ENCODE measurements at regions not wholly inside any gene's neighbourhood (a gene's known extent, or its start where the extent isn't known, plus 50 kb on each side); places are given as distances from the start of the nearest gene placed in this dataset.

DNA sequence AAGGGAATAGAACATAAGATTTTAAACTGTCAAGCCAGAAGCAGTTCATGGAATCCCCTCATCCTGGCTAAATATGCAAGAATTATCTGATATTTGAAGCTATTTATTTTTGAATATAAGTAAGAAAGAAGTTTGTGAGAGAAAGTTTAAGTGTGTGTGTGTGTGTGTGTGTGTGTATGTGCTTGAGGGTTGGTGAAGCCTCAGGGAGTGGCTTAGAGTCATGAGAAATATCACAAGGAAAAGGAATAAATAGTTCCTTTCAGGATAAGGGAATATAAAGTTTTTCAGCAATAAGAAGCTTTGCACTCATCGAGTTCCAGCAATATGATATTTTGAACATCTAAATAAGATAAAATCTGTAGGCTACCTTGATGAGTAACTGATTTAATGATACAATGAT, 359.6 kb downstream of the MEIS1 start:
- CTCF ChIA-PET: no interaction called here
- POLR2A ChIA-PET: no interaction called here
- TF ChIP-seq L3MBTL2 (conservative IDR thresholded peaks at IDR 0.05): no peak
- TF ChIP-seq HDGF (IDR thresholded peaks at IDR 0.05; ENCODE audit: borderline replicate concordance): no peak
- no peak for TF ChIP-seq ELF4 (IDR thresholded peaks at IDR 0.05)
- no peak for TF ChIP-seq NFRKB (IDR thresholded peaks at IDR 0.05)
- TF ChIP-seq LEF1 (IDR thresholded peaks at IDR 0.05; ENCODE audit: borderline replicate concordance): no peak
- no peak for TF ChIP-seq ZNF384 (IDR thresholded peaks at IDR 0.05)
- TF ChIP-seq FOXK2 (IDR thresholded peaks at IDR 0.05): no peak
- no peak for TF ChIP-seq TARDBP (IDR thresholded peaks at IDR 0.05)
- TF ChIP-seq, protein P1, sequence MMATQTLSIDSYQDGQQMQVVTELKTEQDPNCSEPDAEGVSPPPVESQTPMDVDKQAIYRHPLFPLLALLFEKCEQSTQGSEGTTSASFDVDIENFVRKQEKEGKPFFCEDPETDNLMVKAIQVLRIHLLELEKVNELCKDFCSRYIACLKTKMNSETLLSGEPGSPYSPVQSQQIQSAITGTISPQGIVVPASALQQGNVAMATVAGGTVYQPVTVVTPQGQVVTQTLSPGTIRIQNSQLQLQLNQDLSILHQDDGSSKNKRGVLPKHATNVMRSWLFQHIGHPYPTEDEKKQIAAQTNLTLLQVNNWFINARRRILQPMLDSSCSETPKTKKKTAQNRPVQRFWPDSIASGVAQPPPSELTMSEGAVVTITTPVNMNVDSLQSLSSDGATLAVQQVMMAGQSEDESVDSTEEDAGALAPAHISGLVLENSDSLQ (IDR thresholded peaks at IDR 0.05): no peak
- TF ChIP-seq CTBP1 (IDR thresholded peaks at IDR 0.05; ENCODE audit: borderline replicate concordance): no peak
- no peak for DNase-seq (ENCODE audit: extremely low spot score)

DNA sequence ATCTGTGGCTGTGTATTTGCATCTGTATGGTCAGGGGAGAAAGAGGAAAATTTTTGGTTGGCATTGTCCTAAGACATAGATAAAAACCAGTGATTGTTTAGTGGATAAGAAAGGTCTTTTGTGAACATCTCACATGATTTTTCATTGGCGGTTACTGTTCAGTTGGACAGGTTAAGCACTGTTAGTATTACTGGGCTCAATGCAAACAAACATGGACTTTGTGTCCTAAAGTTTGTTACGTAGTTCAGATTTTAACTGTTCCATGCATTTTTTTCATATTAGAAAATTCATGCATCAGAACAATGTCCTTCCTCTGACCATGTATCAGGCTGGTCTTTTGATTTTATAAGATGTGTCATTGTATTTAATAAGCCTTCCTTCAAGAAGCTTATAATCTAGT, 368.0 kb downstream of the MEIS1 start:
- TF ChIP-seq, protein P1 (IDR thresholded peaks at IDR 0.05): no peak
- TF ChIP-seq ELF4 (IDR thresholded peaks at IDR 0.05): no peak
- TF ChIP-seq SUZ12 (IDR thresholded peaks at IDR 0.05): no peak
- no peak for TF ChIP-seq CTBP1 (IDR thresholded peaks at IDR 0.05; ENCODE audit: borderline replicate concordance)
- TF ChIP-seq FOXA1 (IDR thresholded peaks at IDR 0.05): no peak
- TF ChIP-seq SP1 (IDR thresholded peaks at IDR 0.05): no peak
- TF ChIP-seq NFRKB (IDR thresholded peaks at IDR 0.05): no peak
- TF ChIP-seq ZNF384 (IDR thresholded peaks at IDR 0.05): no peak
- TF ChIP-seq ARNT (IDR thresholded peaks at IDR 0.05): no peak
- no peak for TF ChIP-seq TARDBP (IDR thresholded peaks at IDR 0.05)
- TF ChIP-seq L3MBTL2 (conservative IDR thresholded peaks at IDR 0.05): no peak
- TF ChIP-seq FOXM1 (IDR thresholded peaks at IDR 0.05; ENCODE audit: borderline replicate concordance): no peak
- TF ChIP-seq HDGF (IDR thresholded peaks at IDR 0.05; ENCODE audit: borderline replicate concordance): no peak
- TF ChIP-seq BHLHE40 (IDR thresholded peaks at IDR 0.05; ENCODE audit: borderline replicate concordance): no peak
- no peak for TF ChIP-seq FOXK2 (IDR thresholded peaks at IDR 0.05)
- no peak for TF ChIP-seq LEF1 (IDR thresholded peaks at IDR 0.05; ENCODE audit: borderline replicate concordance)
- CTCF ChIA-PET: no interaction called here
- no peak for DNase-seq (ENCODE audit: extremely low spot score)
- POLR2A ChIA-PET: no interaction called here

DNA sequence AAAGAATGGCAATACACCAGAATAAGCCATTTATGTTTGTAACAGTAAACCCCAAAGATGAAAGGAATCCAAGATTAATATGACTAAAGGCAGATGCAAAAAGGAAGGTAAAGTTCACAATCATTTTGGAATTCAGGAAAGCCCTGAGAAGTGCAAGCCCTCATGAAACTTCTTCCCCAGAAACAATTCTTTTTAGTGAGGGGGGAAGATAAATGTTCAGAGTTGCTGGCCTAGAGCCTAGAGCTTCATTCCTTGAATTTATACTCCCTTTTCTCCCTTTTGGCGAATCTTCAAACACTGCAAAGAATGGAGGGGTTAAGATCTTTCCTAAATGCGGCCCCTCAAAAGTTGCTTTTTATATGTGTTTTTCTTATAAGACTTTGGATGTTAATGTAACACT, 368.8 kb downstream of the MEIS1 start:
- DNase-seq (ENCODE audit: extremely low spot score): no peak
- POLR2A ChIA-PET: no interaction called here
- TF ChIP-seq FOXM1 (IDR thresholded peaks at IDR 0.05; ENCODE audit: borderline replicate concordance) (no peak), NFRKB (IDR thresholded peaks at IDR 0.05) (no peak), SUZ12 (IDR thresholded peaks at IDR 0.05) (no peak), FOXK2 (IDR thresholded peaks at IDR 0.05) (no peak), SP1 (IDR thresholded peaks at IDR 0.05) (no peak)
- CTCF ChIA-PET: no interaction called here

DNA sequence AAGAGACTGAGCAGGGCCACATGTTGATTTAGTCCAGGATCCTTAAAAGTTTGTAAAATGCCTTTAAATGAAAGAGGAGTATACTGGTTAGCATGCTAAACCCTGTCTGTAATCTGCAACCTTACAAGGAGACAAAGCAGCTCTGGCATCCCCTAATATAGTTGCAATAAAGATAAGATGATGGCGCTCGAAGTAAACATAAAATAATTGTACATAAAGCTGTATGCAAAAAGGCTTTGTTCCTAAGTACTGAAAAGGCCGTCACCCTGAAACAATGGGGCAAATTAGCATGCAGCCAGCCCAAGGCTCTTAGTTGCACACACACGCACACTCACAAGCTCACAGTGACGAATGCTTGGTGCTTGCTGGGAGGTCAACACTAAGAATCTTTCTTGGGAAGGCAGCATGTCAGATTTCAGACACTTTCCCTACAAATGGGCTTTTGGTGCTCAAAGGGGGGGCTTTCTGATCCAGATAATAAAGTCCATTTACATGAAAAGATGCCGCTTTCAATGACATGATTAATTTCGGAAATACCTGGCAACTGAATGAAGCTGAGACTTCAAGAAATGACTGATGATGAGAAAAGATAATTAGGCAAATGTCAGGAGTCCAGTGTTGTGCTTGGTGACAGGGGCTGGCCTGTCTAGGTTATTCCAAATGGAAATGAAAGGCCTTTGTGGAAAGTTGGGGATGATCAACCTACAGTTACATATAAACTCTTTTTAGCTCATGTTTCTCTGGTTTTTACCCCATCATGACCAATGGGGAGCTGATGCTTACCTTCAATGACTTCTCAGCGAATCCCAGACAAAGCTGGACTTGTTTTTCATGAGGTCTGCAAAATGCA, 370.3 kb downstream of the MEIS1 start:
- no peak for DNase-seq (ENCODE audit: extremely low spot score)
- POLR2A ChIA-PET: no interaction called here
- TF ChIP-seq, protein P1 (IDR thresholded peaks at IDR 0.05): no peak
- TF ChIP-seq ZNF384 (IDR thresholded peaks at IDR 0.05): no peak
- TF ChIP-seq FOXA1 (IDR thresholded peaks at IDR 0.05): no peak
- no peak for TF ChIP-seq BHLHE40 (IDR thresholded peaks at IDR 0.05; ENCODE audit: borderline replicate concordance)
- CTCF ChIA-PET: interaction anchor here (0.6 kb wide), 1 partner anchor 517 kb away, joined by 4 read pairs; no protein-coding TSS in a partner anchor

DNA sequence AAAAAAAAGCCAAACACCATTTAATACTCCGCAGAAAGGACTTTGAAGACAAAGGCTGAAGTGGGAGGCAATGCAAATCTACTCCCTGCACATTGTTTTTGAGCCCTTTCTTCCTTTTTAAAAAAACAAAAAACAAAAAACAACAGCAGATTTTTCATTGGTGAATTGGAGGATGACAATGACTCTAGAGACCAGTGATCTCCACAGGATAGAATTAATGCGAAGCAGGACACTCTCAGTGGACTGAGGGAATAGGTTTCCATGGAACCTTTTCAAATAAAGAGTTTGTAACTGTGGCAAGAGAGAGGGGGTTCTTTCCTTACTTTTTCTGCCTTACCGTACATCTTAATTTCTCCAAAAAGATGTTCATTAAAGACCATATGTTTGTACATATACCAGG, 371.0 kb downstream of the MEIS1 start:
- ChIA-PET CTCF (no interaction called here), POLR2A (no interaction called here)
- DNase-seq (ENCODE audit: extremely low spot score): no peak
- no peak for TF ChIP-seq NFRKB (IDR thresholded peaks at IDR 0.05)
- TF ChIP-seq CTBP1 (IDR thresholded peaks at IDR 0.05; ENCODE audit: borderline replicate concordance): no peak
- TF ChIP-seq, protein P1 (IDR thresholded peaks at IDR 0.05): no peak
- no peak for TF ChIP-seq FOXA1 (IDR thresholded peaks at IDR 0.05)
- TF ChIP-seq ARNT (IDR thresholded peaks at IDR 0.05): no peak
- no peak for TF ChIP-seq ZNF384 (IDR thresholded peaks at IDR 0.05)
- no peak for TF ChIP-seq SP1 (IDR thresholded peaks at IDR 0.05)
- TF ChIP-seq HDGF (IDR thresholded peaks at IDR 0.05; ENCODE audit: borderline replicate concordance): no peak
- TF ChIP-seq L3MBTL2 (conservative IDR thresholded peaks at IDR 0.05): no peak
- TF ChIP-seq FOXK2 (IDR thresholded peaks at IDR 0.05): no peak
- TF ChIP-seq LEF1 (IDR thresholded peaks at IDR 0.05; ENCODE audit: borderline replicate concordance): no peak
- TF ChIP-seq BHLHE40 (IDR thresholded peaks at IDR 0.05; ENCODE audit: borderline replicate concordance): no peak

DNA sequence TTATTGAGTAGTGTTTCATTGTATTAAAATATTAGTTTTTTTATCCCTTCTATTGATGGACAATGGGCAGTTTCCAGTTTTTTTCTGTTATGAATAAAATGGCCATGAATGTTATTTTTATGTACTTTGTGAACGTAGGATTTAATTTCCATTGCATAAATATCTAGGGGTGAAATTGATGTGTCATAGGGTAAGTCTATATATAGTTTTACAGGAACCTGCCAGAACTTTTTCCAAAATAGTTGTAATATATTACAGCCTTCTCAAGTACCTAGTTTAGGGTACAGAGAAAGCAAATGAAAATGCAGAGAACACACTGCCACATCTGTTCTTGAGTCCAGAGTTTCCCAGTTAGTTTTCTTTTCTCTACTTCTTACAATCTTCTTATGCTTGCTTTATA, 378.6 kb downstream of the MEIS1 start:
- CTCF ChIA-PET: no interaction called here
- TF ChIP-seq, protein P1 (IDR thresholded peaks at IDR 0.05): no peak
- no peak for TF ChIP-seq LEF1 (IDR thresholded peaks at IDR 0.05; ENCODE audit: borderline replicate concordance)
- no peak for TF ChIP-seq BHLHE40 (IDR thresholded peaks at IDR 0.05; ENCODE audit: borderline replicate concordance)
- POLR2A ChIA-PET: no interaction called here

More for the DNA sequence above, 378.6 kb downstream of the MEIS1 start:
- no peak for DNase-seq (ENCODE audit: extremely low spot score)

Data from HEK293T (cell line).